ENCODE measurements at regions not wholly inside any gene's neighbourhood (a gene's known extent, or its start where the extent isn't known, plus 50 kb on each side); places are given as distances from the start of the nearest gene placed in this dataset.

- no peak overlapping the region for H3K4me3 ChIP-seq (ENCODE audit: low read length)
- DNase-seq (ENCODE audit: low read depth) = no peak
Measured at GRCh38 chr2:238652771-238653157, 195.1 kb upstream of the TWIST2 start.

GRCh38 chr2:238653431-238654109 lies 194.3 kb upstream of the TWIST2 start:
- H3K4me3 ChIP-seq (ENCODE audit: low read length) = no peak overlapping the region
- no peak for DNase-seq (ENCODE audit: low read depth)

More at GRCh38 chr2:238652771-238653157, 195.1 kb upstream of the TWIST2 start:
- no peaks in the 10 kb centered on the region for H3K36me3 ChIP-seq (ENCODE audit: control insufficient read depth, insufficient read depth, low read length, severe bottlenecking)
- H3K4me1 ChIP-seq (ENCODE audit: control insufficient read depth, insufficient read depth, low read length) = peaks cover 44% of the 10 kb centered on the region
- no peaks in the 10 kb centered on the region for H3K27me3 ChIP-seq (replicated peaks; ENCODE audit: control insufficient read depth, insufficient read depth, low read length)
- H3K9me3 ChIP-seq (ENCODE audit: control insufficient read depth, low read length) = no peaks in the 10 kb centered on the region
- H3K9ac ChIP-seq (ENCODE audit: low read length) = no peak overlapping the region

GRCh38 chr2:238654479-238655197 lies 193.2 kb upstream of the TWIST2 start:
- H3K9ac ChIP-seq (ENCODE audit: low read length) = no peak overlapping the region
- no peak overlapping the region for H3K4me3 ChIP-seq (ENCODE audit: low read length)
- H3K27me3 ChIP-seq (replicated peaks; ENCODE audit: control insufficient read depth, insufficient read depth, low read length) = no peaks in the 10 kb centered on the region
- peaks cover 44% of the 10 kb centered on the region for H3K4me1 ChIP-seq (ENCODE audit: control insufficient read depth, insufficient read depth, low read length)
- DNase-seq (ENCODE audit: low read depth) = peak; percentile 25
- H3K9me3 ChIP-seq (ENCODE audit: control insufficient read depth, low read length) = no peaks in the 10 kb centered on the region
- no peaks in the 10 kb centered on the region for H3K36me3 ChIP-seq (ENCODE audit: control insufficient read depth, insufficient read depth, low read length, severe bottlenecking)

More at GRCh38 chr2:238653431-238654109, 194.3 kb upstream of the TWIST2 start:
- Histone ChIP-seq H3K4me1 (ENCODE audit: control insufficient read depth, insufficient read depth, low read length) (peaks cover 44% of the 10 kb centered on the region), H3K9ac (ENCODE audit: low read length) (no peak overlapping the region), H3K36me3 (ENCODE audit: control insufficient read depth, insufficient read depth, low read length, severe bottlenecking) (no peaks in the 10 kb centered on the region), H3K9me3 (ENCODE audit: control insufficient read depth, low read length) (no peaks in the 10 kb centered on the region), H3K27me3 (replicated peaks; ENCODE audit: control insufficient read depth, insufficient read depth, low read length) (no peaks in the 10 kb centered on the region)

- no peak overlapping the region for H3K9ac ChIP-seq (ENCODE audit: low read length)
- no peaks in the 10 kb centered on the region for H3K27me3 ChIP-seq (replicated peaks; ENCODE audit: control insufficient read depth, insufficient read depth, low read length)
- no peaks in the 10 kb centered on the region for H3K9me3 ChIP-seq (ENCODE audit: control insufficient read depth, low read length)
- no peak for DNase-seq (ENCODE audit: low read depth)
- no peak overlapping the region for H3K4me3 ChIP-seq (ENCODE audit: low read length)
- H3K36me3 ChIP-seq (ENCODE audit: control insufficient read depth, insufficient read depth, low read length, severe bottlenecking) = no peaks in the 10 kb centered on the region
- H3K4me1 ChIP-seq (ENCODE audit: control insufficient read depth, insufficient read depth, low read length) = peaks cover 44% of the 10 kb centered on the region
Measured at GRCh38 chr2:238655198-238655860, 192.6 kb upstream of the TWIST2 start.

GRCh38 chr2:238655974-238656722 lies 191.7 kb upstream of the TWIST2 start:
- Histone ChIP-seq H3K9me3 (ENCODE audit: control insufficient read depth, low read length) (peaks cover 3% of the 10 kb centered on the region), H3K4me1 (ENCODE audit: control insufficient read depth, insufficient read depth, low read length) (peaks cover 44% of the 10 kb centered on the region), H3K4me3 (ENCODE audit: low read length) (no peak overlapping the region), H3K9ac (ENCODE audit: low read length) (no peak overlapping the region), H3K27me3 (replicated peaks; ENCODE audit: control insufficient read depth, insufficient read depth, low read length) (no peaks in the 10 kb centered on the region), H3K36me3 (ENCODE audit: control insufficient read depth, insufficient read depth, low read length, severe bottlenecking) (no peaks in the 10 kb centered on the region)
- DNase-seq (ENCODE audit: low read depth) = no peak

GRCh38 chr2:238657132-238658053 lies 190.5 kb upstream of the TWIST2 start:
- DNase-seq (ENCODE audit: low read depth) = no peak
- Histone ChIP-seq H3K9me3 (ENCODE audit: control insufficient read depth, low read length) (peaks cover 9% of the 10 kb centered on the region), H3K27me3 (replicated peaks; ENCODE audit: control insufficient read depth, insufficient read depth, low read length) (no peaks in the 10 kb centered on the region), H3K9ac (ENCODE audit: low read length) (no peak overlapping the region), H3K4me1 (ENCODE audit: control insufficient read depth, insufficient read depth, low read length) (peaks cover 44% of the 10 kb centered on the region), H3K4me3 (ENCODE audit: low read length) (no peak overlapping the region), H3K36me3 (ENCODE audit: control insufficient read depth, insufficient read depth, low read length, severe bottlenecking) (no peaks in the 10 kb centered on the region)

- Histone ChIP-seq H3K4me1 (ENCODE audit: control insufficient read depth, insufficient read depth, low read length) (peaks cover 44% of the 10 kb centered on the region), H3K9me3 (ENCODE audit: control insufficient read depth, low read length) (peaks cover 9% of the 10 kb centered on the region), H3K9ac (ENCODE audit: low read length) (no peak overlapping the region), H3K27me3 (replicated peaks; ENCODE audit: control insufficient read depth, insufficient read depth, low read length) (no peaks in the 10 kb centered on the region), H3K36me3 (ENCODE audit: control insufficient read depth, insufficient read depth, low read length, severe bottlenecking) (no peaks in the 10 kb centered on the region), H3K4me3 (ENCODE audit: low read length) (no peak overlapping the region)
- no peak for DNase-seq (ENCODE audit: low read depth)
Measured at GRCh38 chr2:238658054-238658407, 189.9 kb upstream of the TWIST2 start.

- no peaks in the 10 kb centered on the region for H3K27me3 ChIP-seq (replicated peaks; ENCODE audit: control insufficient read depth, insufficient read depth, low read length)
- H3K36me3 ChIP-seq (ENCODE audit: control insufficient read depth, insufficient read depth, low read length, severe bottlenecking) = no peaks in the 10 kb centered on the region
- peaks cover 39% of the 10 kb centered on the region for H3K4me1 ChIP-seq (ENCODE audit: control insufficient read depth, insufficient read depth, low read length)
- no peak for DNase-seq (ENCODE audit: low read depth)
- no peak overlapping the region for H3K4me3 ChIP-seq (ENCODE audit: low read length)
- peaks cover 9% of the 10 kb centered on the region for H3K9me3 ChIP-seq (ENCODE audit: control insufficient read depth, low read length)
- no peak overlapping the region for H3K9ac ChIP-seq (ENCODE audit: low read length)
Measured at GRCh38 chr2:238658820-238659219, 189.1 kb upstream of the TWIST2 start.

- H3K9ac ChIP-seq (ENCODE audit: low read length) = no peak overlapping the region
- H3K27me3 ChIP-seq (replicated peaks; ENCODE audit: control insufficient read depth, insufficient read depth, low read length) = no peaks in the 10 kb centered on the region
- H3K4me3 ChIP-seq (ENCODE audit: low read length) = no peak overlapping the region
- H3K36me3 ChIP-seq (ENCODE audit: control insufficient read depth, insufficient read depth, low read length, severe bottlenecking) = no peaks in the 10 kb centered on the region
- no peak for DNase-seq (ENCODE audit: low read depth)
- peaks cover 9% of the 10 kb centered on the region for H3K9me3 ChIP-seq (ENCODE audit: control insufficient read depth, low read length)
- peaks cover 35% of the 10 kb centered on the region for H3K4me1 ChIP-seq (ENCODE audit: control insufficient read depth, insufficient read depth, low read length)
Measured at GRCh38 chr2:238659231-238659630, 188.7 kb upstream of the TWIST2 start.

- Histone ChIP-seq H3K9me3 (ENCODE audit: control insufficient read depth, low read length) (peaks cover 14% of the 10 kb centered on the region), H3K4me1 (ENCODE audit: control insufficient read depth, insufficient read depth, low read length) (peaks cover 6% of the 10 kb centered on the region), H3K27me3 (replicated peaks; ENCODE audit: control insufficient read depth, insufficient read depth, low read length) (no peaks in the 10 kb centered on the region), H3K36me3 (ENCODE audit: control insufficient read depth, insufficient read depth, low read length, severe bottlenecking) (no peaks in the 10 kb centered on the region), H3K4me3 (ENCODE audit: low read length) (no peak overlapping the region), H3K9ac (ENCODE audit: low read length) (no peak overlapping the region)
- DNase-seq (ENCODE audit: low read depth) = no peak
Measured at GRCh38 chr2:238663586-238663985, 184.3 kb upstream of the TWIST2 start.

Measured in adipocyte (in vitro differentiated cells).